NT2/D1 (cell line): ENCODE measurements at regions not wholly inside any gene's neighbourhood (a gene's known extent, or its start where the extent isn't known, plus 50 kb on each side); places are given as distances from the start of the nearest gene placed in this dataset.

Source experiments
- DNase-seq: peaks from one replicate; pipeline ENCODE4 v3.0.0-alpha.2; 2011; ENCODE audit warnings: low read depth, low spot score
- H3K27me3 ChIP-seq: 2 replicates; pipeline ENCODE4 v1.6.0; 2011; ENCODE audit warnings: mild to moderate bottlenecking; ENCODE audit not compliant: insufficient read length, insufficient read depth
- H3K36me3 ChIP-seq: 2 replicates; pipeline ENCODE4 v1.6.1; 2011; ENCODE audit warnings: mild to moderate bottlenecking, low read length, mixed read lengths; ENCODE audit not compliant: insufficient read depth, insufficient read length
- H3K4me1 ChIP-seq: 2 replicates; pipeline ENCODE4 v1.5.1; 2011; ENCODE audit not compliant: insufficient read depth, insufficient read length
- H3K4me3 ChIP-seq: 2 replicates; pipeline ENCODE4 v1.5.1; 2011; ENCODE audit warnings: low read depth; ENCODE audit not compliant: insufficient read length
- H3K9ac ChIP-seq: 2 replicates; pipeline ENCODE4 v1.6.0; 2011; ENCODE audit warnings: low read depth; ENCODE audit not compliant: insufficient read length
- H3K9me3 ChIP-seq: 2 replicates; pipeline ENCODE4 v1.5.1; 2011; ENCODE audit warnings: mild to moderate bottlenecking, low read length; ENCODE audit not compliant: insufficient read depth
- SUZ12 ChIP-seq: IDR thresholded peaks from 2 replicates; pipeline ENCODE4 v1.6.1; 2011; ENCODE audit not compliant: insufficient read length, insufficient read depth; ENCODE audit errors: extremely low read depth
- YY1 ChIP-seq: IDR thresholded peaks from 2 replicates; pipeline ENCODE4 v1.6.1; 2011; ENCODE audit not compliant: insufficient read length, insufficient read depth
- ZNF274 ChIP-seq: IDR thresholded peaks from 2 replicates; pipeline ENCODE4 v1.6.1; 2011; ENCODE audit warnings: mild to moderate bottlenecking, low read depth, low read length

GRCh38 chr2:53576166-53576565, 191.4 kb upstream of the CHAC2 start:
- H3K4me3 ChIP-seq = no peak overlapping the region
- H3K4me1 ChIP-seq = no peaks in the 10 kb centered on the region
- no peak for DNase-seq
- no peaks in the 10 kb centered on the region for H3K9me3 ChIP-seq
- no peaks in the 10 kb centered on the region for H3K27me3 ChIP-seq
- H3K36me3 ChIP-seq = no peaks in the 10 kb centered on the region
- no peak overlapping the region for H3K9ac ChIP-seq
- TF ChIP-seq YY1 (no peak), SUZ12 (no peak), ZNF274 (no peak)

DNA sequence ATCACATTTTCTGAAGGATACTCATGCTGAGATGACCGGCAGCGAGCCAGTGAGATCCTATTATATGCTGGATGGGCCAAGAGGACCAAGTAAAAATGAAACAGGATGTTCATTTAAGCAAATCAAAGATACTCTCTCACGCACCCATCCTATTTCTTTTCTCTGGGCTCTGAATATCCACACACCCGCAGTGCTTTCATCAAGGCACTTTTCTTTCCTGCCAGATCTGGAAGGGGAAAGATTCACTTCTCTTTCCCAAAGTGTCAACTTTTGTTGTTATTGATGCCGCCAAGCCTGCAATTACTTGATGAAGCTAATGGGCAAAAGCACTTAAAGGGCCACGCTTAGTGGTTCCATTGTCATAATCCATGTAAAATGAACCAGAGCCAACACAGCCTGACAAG, 191.9 kb upstream of the CHAC2 start:
- TF ChIP-seq SUZ12 = no peak
- TF ChIP-seq ZNF274 = no peak
- TF ChIP-seq YY1 = no peak
- Histone ChIP-seq H3K4me3 (no peak overlapping the region), H3K9me3 (no peaks in the 10 kb centered on the region), H3K27me3 (no peaks in the 10 kb centered on the region), H3K9ac (no peak overlapping the region), H3K36me3 (no peaks in the 10 kb centered on the region), H3K4me1 (no peaks in the 10 kb centered on the region)
- DNase-seq = no peak

DNA sequence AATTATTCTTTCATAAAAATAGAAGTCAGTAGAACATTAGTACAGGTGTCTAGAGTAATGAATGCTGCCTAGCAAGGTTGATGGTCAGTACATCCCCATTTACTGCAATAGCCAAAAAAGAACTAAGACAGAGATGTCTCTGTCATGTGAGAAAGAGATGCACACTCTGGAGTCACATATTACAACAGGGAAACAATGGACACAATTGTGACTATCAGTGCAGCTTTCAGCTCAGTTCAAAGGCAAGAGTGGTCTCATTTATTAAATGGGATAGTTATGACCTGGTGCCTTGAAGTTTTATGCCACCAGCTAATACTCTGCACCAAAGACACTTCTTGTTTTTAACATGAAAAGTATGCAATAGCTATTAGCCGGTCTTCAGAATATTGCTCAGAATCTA, 194.9 kb upstream of the CHAC2 start:
- H3K9ac ChIP-seq = no peak overlapping the region
- no peaks in the 10 kb centered on the region for H3K4me1 ChIP-seq
- TF ChIP-seq SUZ12 = no peak
- no peak for TF ChIP-seq ZNF274
- TF ChIP-seq YY1 = no peak
- H3K4me3 ChIP-seq = no peak overlapping the region
- no peaks in the 10 kb centered on the region for H3K27me3 ChIP-seq
- H3K36me3 ChIP-seq = no peaks in the 10 kb centered on the region
- no peak for DNase-seq
- H3K9me3 ChIP-seq = no peaks in the 10 kb centered on the region

- DNase-seq = no peak
- Histone ChIP-seq H3K27me3 (no peaks in the 10 kb centered on the region), H3K4me1 (no peaks in the 10 kb centered on the region), H3K9ac (no peak overlapping the region), H3K36me3 (no peaks in the 10 kb centered on the region), H3K9me3 (no peaks in the 10 kb centered on the region), H3K4me3 (no peak overlapping the region)
- TF ChIP-seq YY1 (no peak), SUZ12 (no peak), ZNF274 (no peak)
These were observed 197.5 kb upstream of the CHAC2 start for GRCh38 chr2:53569957-53570727.

DNA sequence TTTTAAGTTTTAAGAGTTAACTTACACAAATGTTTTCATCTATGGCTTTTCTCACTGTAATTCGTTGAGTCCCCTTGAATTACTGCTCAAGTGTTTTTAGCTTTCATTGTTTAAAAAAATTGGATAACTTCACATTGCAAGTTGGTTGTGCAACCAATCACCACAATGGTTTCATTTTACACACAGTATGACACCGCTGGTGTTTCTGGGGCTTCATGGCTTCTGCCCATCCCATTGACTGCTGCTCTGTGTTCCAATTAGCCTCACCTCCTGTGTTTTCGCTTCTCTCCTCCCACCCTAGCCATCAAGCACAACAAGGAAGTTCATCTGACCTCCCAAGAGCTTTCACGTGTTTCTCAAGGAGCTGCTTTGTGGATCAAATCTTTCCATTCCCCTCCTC, 199.1 kb upstream of the CHAC2 start:
- no peak overlapping the region for H3K9ac ChIP-seq

DNA sequence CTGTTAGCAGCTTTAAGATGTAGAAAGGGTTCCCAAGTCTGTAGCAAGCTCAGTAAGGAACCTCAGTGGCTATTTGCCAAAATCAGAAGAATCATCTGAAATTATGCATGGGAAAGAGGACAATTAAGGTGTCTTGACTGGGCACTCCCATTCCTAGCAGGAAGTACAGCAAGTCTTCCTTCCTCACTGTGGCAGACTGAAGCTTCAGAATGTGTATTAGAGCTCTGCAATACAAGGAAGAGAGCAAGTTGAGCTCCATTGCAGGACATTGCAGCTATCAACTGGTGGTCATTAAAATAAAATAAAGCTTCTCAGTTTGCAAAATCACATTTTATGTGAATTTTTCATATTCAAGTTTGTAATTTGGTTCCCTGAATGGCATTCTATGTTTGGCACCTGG, 200.5 kb upstream of the CHAC2 start:
- no peak overlapping the region for H3K4me3 ChIP-seq
- H3K9ac ChIP-seq = no peak overlapping the region
- no peaks in the 10 kb centered on the region for H3K4me1 ChIP-seq
- TF ChIP-seq YY1 = no peak
- no peak for TF ChIP-seq SUZ12
- no peak for TF ChIP-seq ZNF274
- H3K36me3 ChIP-seq = no peaks in the 10 kb centered on the region
- no peaks in the 10 kb centered on the region for H3K9me3 ChIP-seq
- no peak for DNase-seq
- no peaks in the 10 kb centered on the region for H3K27me3 ChIP-seq

More for the DNA sequence above, 199.1 kb upstream of the CHAC2 start:
- no peak overlapping the region for H3K4me3 ChIP-seq
- TF ChIP-seq YY1 (no peak), SUZ12 (no peak), ZNF274 (no peak)
- no peaks in the 10 kb centered on the region for H3K27me3 ChIP-seq
- DNase-seq = no peak
- H3K4me1 ChIP-seq = no peaks in the 10 kb centered on the region
- no peaks in the 10 kb centered on the region for H3K9me3 ChIP-seq
- H3K36me3 ChIP-seq = no peaks in the 10 kb centered on the region

DNA sequence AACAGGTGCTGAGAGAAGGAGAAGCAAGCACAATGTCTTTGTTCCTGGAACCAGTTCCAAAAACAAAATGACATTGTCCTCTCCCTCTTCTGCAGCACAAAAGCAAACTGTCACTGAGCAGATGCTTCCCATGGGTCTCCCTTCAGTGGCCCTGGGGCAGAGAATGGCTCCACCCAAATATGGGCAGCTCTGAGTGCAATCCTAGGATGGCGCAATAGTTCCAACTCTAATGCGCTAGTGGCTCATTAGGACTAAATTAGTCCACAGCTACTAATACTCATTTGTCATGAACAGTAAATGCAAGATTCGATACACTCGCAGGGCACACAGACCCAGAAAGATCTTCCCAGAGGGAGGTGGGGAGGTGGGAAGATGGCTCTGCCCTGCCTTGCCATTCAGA, 205.2 kb upstream of the CHAC2 start:
- no peak overlapping the region for H3K9ac ChIP-seq
- DNase-seq = no peak
- H3K27me3 ChIP-seq = no peaks in the 10 kb centered on the region
- TF ChIP-seq YY1 (no peak), SUZ12 (no peak), ZNF274 (no peak)
- no peaks in the 10 kb centered on the region for H3K4me1 ChIP-seq
- no peaks in the 10 kb centered on the region for H3K9me3 ChIP-seq
- H3K4me3 ChIP-seq = no peak overlapping the region
- no peaks in the 10 kb centered on the region for H3K36me3 ChIP-seq

DNA sequence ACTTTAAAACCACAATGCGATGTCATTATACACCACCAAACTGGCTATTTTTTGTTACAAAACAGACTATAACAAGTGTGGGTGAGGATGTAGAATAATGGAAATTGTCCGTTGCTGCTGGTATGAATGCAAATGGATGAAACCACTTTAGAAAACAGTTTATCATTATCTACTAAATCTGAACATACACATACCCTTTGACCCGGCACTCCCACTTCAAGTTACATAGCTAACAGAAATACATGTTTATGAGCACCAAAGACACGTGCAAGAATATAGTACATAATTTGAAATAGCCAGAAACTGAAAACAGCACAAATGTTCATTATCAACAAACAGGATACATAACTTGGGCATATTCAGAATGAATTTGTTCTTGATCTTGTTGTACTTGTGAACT, 206.4 kb upstream of the CHAC2 start:
- Histone ChIP-seq H3K27me3 (no peaks in the 10 kb centered on the region), H3K4me1 (no peaks in the 10 kb centered on the region), H3K4me3 (no peak overlapping the region), H3K9ac (no peak overlapping the region), H3K36me3 (no peaks in the 10 kb centered on the region), H3K9me3 (no peaks in the 10 kb centered on the region)
- DNase-seq = no peak
- TF ChIP-seq SUZ12 (no peak), ZNF274 (no peak), YY1 (no peak)
